Activated CD8-positive, alpha-beta memory T cell treated with anti-CD3 and anti-CD28 coated beads, Interleukin-2, amount 50 U/mL, for 1 hour (primary cell): ENCODE measurements at regions not wholly inside any gene's neighbourhood (a gene's known extent, or its start where the extent isn't known, plus 50 kb on each side); places are given as distances from the start of the nearest gene placed in this dataset.
"Not testable (repeated sequence)": the region's sequence is repeated elsewhere in the genome, so short reads cannot be mapped to it uniquely, and the experiment has no call there.

ENCODE experiments used
- DNase-seq: peaks from one replicate; pipeline ENCODE4 v3.0.0-alpha.2; 2020; ENCODE audit errors: extremely low read depth

DNA sequence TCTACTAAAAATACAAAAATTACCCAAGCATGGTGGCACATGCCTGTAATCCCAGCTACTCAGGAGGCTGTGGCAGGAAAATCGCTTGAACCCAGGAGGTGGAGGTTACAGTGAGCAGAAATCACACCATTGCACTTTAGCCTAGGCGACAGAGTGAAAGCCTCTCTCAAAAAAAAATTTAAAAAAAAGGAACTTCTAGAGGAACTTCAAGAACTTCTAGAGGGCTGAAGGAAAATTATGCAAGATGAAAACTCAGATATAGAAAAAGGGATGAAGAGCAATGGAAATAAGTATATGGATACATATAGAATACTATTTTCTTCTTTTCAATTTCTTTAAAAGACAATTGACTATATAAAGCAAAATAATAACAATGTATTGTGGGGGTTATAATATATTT, 51.2 kb upstream of the PRR5 start:
- no peak for DNase-seq

DNA sequence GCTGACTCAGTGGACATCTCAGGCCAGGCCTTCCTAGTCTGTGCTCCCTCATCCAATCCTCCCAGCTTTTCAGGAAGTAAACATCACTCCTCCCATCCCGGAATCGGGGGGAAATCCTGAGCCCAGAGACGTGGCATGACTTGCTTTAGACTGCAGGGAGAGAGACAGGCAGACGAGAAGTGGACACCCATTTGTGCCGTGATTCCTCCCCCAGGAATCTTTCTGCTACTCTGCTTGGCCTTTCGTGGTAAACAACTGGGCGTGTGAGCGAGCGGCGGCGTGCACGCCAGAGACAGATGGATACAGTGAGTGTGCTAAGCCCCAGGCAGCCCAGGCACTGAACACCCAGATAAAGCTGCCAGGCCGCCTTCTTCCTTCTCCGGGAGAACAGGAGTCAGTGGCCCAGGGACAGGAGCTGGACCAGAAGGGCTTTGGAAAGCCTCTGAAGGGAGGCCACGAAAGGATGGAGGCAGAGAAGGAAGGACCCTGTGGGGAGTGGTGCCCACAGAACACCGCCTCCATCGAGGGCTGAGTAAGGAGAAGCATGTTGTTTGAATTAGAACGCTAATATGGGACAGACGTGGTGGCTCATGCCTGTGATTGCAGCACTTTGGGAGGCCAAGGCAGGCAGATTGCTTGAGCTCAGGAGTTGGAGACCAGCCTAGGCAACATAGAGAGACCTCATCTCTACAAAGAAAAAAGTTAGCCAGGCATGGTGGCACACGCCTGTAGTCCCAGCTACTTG, 53.0 kb upstream of the PRR5 start:
- DNase-seq: no peak

DNA sequence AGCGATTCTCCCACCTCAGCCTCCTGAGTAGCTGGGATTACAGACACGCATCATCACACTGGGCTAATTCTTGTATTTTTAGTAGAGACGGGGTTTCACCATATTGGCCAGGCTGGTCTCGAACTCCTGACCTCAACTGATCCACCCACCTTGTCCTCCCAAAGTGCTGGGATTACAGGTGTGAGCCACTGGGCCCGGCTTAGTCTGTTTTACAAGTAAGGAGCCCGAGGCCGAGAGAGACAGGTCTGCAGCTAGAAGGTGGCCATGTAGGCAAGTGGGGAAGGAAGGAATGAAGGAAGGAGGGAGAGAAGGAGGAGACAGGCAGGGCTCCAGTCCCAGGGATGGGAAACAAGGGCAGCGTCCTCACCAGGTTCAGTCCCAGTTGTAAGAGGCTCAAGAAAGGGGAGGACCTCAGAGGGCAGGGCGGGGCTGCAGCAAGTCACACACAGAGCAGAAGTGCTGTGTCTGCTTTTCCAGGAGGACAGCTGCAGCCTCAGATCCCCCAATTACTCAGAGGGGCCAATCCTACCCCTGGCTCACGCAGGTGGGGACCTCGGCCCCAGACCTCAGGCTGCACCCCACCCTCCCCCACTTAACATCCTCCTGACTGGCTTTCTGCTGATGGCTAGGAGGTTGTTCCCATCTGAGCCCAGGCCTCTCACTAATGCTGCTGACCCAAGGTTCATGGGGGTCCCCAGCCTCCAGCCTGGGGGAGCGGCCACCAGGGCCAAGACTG, 53.8 kb upstream of the PRR5 start:
- no peak for DNase-seq

DNA sequence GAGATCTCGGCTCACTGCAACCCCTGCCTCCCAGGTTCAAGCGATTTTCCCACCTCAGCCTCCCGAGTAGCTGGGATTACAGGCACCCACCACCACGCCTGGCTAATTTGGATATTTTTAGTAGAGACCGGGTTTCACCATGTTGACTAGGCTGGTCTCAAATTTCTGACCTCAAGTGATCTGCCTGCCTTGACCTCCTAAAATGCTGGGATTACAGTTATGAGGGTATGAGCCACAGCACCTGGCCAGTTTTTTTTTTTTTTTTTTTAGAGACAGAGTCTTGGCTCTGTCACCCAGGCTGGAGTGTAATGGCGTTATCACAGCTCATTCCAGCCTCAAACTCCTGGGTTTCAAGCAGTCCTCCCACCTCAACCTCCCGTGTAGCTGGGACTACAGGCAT, 54.9 kb upstream of the PRR5 start:
- DNase-seq: no peak

DNA sequence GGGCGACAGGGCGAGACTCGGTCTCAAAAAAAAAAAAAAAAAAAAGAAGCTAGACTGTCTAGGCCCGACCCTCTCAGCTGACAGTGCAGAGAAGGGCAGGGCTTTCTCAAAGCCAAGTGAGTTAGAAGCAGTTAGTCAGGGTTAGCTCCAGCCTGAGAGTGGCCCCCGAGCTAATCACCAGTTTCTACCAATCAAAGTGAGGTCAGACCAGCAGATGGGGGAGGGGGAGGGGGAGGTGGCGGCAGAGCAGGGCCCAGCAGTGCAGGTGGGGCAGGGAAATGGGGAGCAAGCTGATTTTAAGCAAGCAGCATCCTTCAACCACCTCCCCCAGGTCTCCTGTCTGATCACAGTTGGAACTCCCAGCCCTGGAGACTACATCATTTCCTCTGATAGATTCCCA, 55.3 kb upstream of the PRR5 start:
- no peak for DNase-seq

DNA sequence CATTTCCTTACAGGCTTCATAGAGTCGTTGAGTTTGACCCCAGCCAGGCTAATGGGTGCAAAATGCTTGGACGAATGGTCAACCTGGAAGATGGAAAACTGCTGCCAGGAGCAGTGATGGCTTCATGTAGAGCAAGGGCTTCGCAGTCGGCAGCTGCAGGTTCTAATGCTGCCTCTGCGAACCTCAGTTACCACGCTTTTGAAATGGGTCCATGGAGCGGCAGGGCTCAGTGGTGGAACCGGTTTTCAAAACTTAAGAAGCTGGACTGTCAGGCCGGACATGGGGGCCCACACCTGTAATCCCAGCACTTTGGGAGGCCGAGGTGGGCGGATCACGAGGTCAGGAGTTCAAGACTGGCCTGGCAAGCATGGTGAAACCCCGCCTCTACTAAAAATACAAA, 55.9 kb upstream of the PRR5 start:
- no peak for DNase-seq

DNA sequence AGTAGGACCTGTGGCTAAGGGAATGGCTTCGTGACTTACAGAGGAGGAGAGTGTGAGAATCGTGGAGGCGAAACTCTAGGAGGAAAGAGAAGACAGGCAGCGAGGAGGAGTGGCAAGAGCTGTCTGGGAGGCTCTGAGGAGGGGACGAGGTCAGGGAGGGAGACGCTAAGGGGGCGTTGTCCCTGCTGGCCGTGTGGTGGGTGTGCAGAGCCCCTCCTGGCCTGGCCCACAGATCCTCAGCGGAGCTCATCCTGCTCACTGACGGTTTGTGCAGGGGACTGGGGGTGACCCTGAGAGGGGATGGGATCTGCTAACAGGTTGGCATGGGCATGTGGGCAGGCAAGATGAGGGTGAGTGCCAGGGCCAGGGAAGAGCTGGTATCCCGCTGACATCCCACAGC, 56.5 kb upstream of the PRR5 start:
- no peak for DNase-seq

DNA sequence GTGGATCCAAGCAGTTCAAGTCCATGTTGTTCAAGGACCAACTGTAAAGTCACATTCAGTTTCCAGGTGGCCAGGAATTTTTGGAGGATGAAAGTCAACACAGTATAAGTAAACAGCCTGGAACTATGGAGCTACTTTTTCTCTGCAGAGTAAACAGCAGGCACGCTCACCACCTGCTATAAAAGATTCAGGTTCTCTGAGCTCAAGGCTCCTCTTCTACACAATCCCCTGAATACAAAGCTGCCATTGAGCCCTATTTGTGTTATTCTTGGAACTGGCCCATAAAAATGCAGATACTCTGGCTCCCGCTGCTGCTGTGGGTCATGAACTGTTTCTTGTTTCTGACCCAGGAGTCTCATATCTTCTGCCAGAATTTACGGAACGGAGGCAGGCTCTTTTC, 56.9 kb upstream of the PRR5 start:
- no peak for DNase-seq

DNA sequence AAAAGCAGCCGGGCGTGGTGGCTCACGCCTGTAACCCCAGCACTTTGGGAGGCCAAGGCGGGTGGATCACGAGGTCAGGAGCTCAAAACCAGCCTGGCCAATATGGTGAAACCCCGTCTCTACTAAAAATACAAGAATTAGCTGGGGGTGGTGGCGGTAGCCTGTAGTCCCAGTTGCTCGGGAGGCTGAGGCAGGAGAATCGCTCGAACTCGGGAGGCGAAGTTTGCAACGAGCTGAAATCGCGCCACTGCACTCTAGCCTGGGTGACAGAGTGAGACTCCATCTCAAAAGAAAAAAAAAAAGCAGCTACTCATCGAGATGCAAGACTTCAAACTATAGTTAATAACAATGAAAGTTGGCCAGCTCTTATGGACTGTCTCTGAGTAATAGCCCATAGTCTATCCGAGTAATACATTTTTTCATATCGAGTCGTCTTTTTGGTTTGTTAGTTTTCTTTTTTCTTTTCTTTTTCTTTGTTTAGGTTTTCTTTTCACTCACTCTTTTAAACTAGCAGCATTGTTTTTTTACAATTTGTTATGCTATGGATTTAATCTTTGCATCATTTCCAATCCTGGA, 58.4 kb upstream of the PRR5 start:
- not testable (repeated sequence) for DNase-seq

DNA sequence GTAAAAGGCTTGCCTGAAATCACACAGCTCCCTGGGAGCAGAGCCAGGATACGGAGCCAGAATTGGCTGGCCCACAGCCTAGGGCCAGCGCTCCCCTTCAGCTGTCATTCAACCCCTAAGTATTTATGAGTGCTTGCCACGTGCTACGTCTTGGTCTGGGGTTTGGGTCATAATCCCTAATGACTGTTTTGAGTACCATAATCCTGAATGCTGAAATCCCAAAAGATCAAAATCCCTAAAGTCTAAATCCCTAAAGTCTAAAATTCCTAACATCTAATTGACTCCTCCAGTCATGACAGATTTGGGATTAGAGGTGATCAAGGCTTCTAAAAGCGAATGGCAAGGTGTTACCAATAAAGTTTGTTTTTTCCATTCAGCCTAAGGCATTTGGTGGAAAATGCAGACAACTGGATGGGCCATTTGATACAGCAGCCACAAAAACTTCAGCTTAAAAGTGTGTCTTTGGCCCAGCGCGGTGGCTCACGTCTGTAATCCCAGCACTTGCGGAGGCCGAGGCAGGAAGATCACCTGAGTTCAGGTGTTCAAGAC, 59.8 kb upstream of the PRR5 start:
- no peak for DNase-seq

DNA sequence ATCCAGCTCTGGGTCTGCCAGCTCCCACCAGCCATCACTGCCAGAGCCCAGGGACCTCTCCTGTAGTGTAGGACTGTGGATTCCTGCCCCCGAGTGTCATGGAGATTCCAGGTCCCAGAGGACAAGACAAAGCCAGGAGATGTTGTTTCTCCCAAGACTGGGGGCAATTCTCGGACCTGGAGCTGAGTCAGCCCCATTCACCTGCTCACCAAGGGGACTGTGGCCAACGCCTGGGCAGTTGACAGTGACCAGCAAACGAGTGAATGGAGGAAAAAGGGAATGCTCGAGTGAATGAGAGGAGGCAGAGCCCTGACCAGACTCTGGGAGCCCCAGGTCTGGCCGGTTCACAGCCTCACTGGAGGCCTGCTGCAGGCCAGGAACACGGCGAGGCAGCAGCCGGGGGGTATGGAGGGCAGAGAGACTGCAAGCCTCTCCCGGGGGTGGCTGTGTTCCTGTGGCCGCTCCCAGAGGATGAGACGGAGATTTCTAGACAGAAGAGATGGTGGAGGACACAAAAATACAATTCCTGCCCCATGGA, 61.3 kb upstream of the PRR5 start:
- DNase-seq: no peak

DNA sequence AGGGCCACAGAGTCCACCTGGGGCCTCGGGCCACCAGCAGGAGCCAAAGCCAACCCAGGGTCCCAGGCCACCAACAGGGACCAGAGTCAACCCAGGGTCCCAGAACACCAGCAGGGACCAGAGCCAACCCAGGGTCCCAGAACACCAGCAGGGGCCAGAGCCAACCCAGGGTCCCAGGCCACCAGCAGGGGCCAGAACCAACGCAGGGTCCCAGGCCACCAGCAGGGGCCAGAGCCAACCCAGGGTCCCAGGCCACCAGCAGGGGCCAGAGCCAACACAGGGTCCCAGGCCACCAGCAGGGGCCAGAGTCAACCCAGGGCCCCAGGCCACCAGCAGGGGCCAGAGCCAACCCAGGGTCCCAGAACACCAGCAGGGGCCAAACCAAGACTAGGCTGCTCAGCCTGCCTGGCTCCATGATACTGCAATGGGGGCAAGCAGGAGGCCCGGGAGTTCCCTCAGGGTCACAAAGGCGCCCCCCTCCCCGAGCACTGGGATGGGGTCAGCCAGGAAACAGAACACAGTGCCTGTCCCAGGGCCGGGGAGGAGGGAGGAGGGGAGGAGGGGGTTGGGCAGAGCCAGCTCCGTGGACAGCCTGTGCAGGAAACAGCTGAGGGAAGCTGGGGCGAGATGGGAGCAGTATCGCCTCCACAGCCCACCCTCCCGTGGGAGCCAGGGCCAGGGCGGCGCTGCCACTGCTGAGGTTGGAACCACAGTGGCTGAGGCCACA, 62.0 kb upstream of the PRR5 start:
- DNase-seq: no peak

DNA sequence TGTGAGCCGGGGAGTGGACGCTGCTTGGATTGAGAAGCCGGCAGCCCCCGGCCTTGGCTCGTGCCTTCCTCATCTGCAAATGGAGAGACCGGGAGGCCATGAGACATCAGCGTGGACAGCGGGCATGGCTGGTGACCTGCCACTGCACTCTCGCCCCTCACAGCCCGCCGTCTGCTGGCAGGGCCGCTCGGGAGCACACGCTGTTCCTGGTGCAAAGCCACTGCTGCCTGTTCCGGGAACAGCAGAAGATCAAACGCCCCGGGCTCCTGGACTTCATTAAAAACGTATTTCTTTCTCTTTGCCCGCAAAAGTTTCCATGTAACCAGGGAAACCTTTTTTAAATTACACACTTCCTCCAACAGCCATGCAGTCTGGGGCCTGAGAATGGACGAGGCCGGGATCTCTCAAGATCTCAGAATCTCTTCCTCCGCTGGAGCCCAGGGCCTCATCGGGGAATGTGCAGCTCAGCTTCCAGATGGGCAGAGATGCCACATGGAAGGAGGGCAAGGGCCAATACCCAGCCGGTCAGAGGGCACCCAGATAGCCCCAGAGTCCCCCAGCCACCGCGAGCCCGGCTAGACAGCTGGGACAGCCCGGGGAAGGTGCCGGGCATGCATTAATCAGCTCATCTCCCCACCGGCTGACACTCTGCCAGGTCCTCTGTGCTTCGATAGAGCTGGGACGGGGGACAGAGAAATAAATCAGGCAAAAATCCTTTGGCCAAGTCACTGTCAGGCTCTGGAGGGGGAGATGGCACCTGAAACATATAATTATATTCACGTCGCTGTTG, 62.8 kb upstream of the PRR5 start:
- DNase-seq: no peak

DNA sequence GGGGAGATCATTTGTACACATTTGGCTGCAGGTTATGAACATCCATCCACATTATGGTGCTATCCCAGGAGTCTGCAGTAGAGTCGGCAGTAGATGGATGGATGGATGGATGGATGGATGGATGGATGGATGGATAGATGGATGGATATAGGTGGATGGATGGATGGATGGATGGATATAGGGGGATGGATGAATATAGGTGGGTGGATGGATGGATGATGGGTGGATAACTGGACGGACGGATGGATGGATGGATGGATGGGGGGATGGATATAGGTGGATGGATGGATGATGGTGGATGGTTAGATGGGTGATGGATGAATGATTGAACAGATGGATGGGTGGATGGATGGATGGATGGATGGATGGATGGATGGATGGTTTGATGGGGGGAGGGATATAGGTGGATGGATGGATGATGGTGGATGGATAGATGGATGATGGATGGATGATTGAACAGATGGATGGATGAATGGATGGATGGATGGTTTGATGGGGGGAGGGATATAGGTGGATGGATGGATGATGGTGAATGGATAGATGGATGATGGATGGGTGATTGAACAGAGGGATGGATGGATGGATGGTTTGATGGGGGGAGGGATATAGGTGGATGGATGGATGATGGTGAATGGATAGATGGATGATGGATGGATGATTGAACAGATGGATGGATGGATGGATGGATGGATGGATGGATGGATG, 65.3 kb upstream of the PRR5 start:
- DNase-seq: not testable (repeated sequence)

DNA sequence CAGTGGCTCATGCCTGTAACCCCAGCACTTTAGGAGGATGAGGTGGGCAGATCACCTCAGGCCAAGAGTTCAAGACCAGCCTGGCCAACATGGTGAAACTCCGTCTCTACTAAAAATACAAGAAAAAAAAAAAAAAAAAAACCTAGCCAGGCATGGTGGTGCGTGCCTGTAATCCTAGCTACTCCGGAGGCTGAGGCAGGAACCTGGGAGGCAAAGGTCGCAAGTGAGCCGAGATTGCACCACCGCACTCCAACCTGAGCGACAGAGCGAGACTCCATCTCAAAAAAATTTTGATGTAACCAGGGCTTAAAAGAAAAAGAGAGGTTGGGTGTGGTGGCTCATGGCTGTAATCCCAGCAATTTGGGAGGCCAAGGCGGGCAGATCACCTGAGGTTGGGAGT, 66.4 kb upstream of the PRR5 start:
- DNase-seq: not testable (repeated sequence)

DNA sequence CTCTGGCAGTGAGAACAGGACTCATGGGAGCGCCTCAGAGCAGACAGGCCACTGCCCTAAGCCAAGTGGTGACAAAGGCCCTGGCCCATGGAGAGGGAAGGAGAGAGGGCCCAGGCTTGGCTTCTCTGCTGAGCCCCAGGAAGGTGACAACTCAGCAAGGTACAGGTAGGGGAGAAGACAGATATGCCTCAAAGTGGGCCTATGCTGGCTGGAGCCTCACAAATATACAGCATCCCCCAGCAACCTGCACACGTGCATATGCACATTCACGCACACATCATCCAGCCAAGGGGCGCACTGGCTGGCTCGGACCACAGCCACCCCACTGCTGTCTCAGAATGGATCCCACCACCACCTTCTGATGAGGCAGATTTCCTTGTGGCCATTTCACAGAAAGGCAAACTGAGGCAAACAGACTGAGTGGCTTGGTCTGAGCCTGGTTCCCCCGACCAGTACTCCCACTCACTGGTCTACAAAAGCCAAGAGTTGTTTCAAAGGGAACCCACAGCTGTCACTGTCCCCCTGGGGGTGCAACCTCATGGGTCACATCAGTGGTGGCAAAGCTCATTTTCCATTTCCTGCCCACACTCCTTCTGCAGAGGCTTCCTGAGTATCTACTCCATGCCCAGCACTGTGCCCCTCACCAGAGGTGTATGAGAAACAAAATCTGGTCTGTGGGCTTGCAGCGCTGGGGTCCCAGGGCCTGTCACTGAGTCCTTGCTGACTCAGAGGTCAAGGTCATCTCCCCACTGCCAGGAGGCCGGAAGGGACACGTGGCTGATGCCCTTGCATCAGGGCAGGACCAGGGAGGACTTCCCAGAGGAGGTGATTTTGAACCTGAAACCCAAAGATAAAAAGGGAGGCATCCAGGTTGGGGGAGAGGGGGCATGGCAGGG, 67.3 kb upstream of the PRR5 start:
- no peak for DNase-seq

DNA sequence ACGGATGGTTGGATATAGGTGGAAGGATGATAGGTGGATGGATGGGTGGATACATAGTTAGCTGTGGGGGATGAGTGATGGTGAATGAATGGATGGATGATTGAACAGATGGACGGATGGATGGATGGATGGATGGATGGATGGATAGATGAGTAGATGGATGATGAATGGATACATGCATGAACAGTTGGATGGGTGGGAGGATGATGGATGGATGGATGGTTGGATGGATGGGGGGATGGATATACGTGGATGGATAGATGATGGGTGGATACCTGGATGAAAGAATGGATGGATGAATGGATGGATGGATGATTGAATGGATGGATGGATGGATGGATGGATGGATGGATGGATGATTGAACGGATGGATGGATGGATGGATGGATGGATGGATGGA, 68.4 kb upstream of the PRR5 start:
- no peak for DNase-seq

DNA sequence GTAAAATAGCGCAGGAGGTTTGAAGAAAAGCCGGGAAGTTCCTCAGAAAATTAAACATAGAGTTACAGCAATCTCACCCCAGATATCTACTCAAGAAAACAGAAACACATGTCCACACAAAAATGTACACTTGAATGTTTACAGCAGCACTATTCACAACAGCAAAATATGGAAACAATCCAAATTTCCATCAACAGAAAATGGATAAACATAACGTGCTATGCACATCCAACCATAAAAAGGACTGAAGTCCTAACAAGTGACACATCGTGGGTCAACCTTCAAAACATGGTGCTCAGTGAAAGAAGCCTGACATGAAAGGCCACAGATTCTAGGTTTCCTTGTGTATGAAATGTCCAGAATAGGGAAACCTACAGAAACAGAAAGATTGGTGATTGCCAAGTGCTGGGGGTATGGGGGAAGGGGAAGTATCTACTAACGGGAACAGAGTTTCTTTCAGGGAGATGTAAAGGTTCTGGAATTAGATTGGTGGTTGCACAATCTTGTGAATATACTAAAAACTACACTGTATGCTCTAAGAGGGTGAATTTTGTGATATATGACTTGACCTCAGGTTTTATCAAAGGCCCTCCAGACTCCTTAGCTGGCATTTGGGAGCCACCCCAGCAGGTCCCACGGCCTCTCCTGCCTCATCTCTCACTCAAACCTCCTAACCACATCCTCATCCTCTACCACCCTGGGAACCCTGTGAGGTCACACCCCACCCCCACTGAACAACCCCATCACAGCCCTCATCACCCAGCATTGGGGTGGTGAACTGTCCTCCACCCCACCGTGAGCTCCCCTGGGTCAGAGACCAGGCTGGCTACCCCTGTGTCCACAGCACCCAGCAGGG, 69.2 kb upstream of the PRR5 start:
- no peak for DNase-seq

DNA sequence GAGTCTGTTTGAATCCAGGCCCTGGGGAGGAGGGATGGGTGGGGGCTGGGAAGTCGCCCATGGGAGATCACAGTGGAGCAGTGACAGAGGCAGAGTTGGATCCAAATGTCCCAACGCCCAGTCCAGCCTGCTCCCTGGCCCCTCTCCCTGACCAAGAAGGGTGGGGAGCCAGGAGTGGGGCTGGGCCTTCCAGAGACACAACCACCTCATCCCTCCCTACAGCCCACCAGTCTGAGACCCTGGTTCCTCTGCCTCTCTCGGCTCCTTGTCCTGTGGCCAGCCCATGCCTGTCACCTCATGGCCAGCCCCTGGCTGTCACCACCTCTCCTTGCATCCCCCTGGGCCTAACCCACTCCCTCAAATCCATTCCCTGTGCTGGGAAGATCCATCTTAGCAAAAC, 71.2 kb upstream of the PRR5 start:
- no peak for DNase-seq
